PC-3 (cell line): ENCODE measurements at regions not wholly inside any gene's neighbourhood (a gene's known extent, or its start where the extent isn't known, plus 50 kb on each side); places are given as distances from the start of the nearest gene placed in this dataset.

Experiments
- ATAC-seq: fragments of 200-7000 bp; cut with Tn5 transposase; 2 replicates; pipeline ENCODE4 v1.9.1; 2020; ENCODE audit warnings: mild to moderate bottlenecking, moderate library complexity
- BruUV-seq: library from RNA; stranded (reverse); fragments of 400-500 nt; replicated peaks from 2 replicates; lab custom pipeline; 2021; lab: Mats Ljungman, UMichigan
- CTCF ChIA-PET: fragments of 300-600 bp; sonication (Branson Sonifier 250); formaldehyde crosslinking; loops from one replicate; lab custom pipeline; 2022; ENCODE audit warnings: antibody characterized with exemption; lab: Charles Lee
- POLR2A ChIA-PET: fragments of 300-600 bp; sonication (Branson Sonifier 250); formaldehyde crosslinking; loops from one replicate; lab custom pipeline; 2022; ENCODE audit warnings: antibody characterized with exemption; ENCODE audit not compliant: unreplicated experiment; lab: Charles Lee
- DNase-seq: peaks from one replicate; pipeline ENCODE4 v3.0.0-alpha.2; 2015
- H2AFZ ChIP-seq: fragments of 300-600 bp; sonication (generic); 2 replicates; pipeline ENCODE4 v1.6.0; 2016; ENCODE audit warnings: antibody characterized with exemption, low read length
- H3F3A ChIP-seq: fragments of 300-600 bp; sonication (generic); one replicate; pipeline ENCODE4 v1.6.0; 2017; ENCODE audit warnings: antibody characterized with exemption, low read length, control low read depth, mild to moderate bottlenecking; ENCODE audit not compliant: unreplicated experiment
- H3K27ac ChIP-seq: fragments of 300-600 bp; sonication (generic); 2 replicates; pipeline ENCODE4 v1.5.1; 2016; ENCODE audit warnings: mild to moderate bottlenecking, low read length
- H3K27me3 ChIP-seq: fragments of 300-600 bp; sonication (generic); 2 replicates; pipeline ENCODE4 v1.6.1; 2016; ENCODE audit warnings: low read length, mixed read lengths
- H3K36me3 ChIP-seq: fragments of 300-600 bp; sonication (generic); 2 replicates; pipeline ENCODE4 v1.6.1; 2016; ENCODE audit warnings: low read depth, mixed run types, low read length, mixed read lengths
- H3K4me1 ChIP-seq: fragments of 300-600 bp; sonication (generic); 2 replicates; pipeline ENCODE4 v1.5.1; 2016; ENCODE audit warnings: low read length; ENCODE audit not compliant: insufficient read depth
- H3K4me2 ChIP-seq: fragments of 300-600 bp; sonication (generic); 2 replicates; pipeline ENCODE4 v1.6.0; 2016; ENCODE audit warnings: low read length
- H3K4me3 ChIP-seq: fragments of 300-600 bp; sonication (generic); 2 replicates; pipeline ENCODE4 v1.5.1; 2016; ENCODE audit warnings: mild to moderate bottlenecking, low read length, mixed read lengths
- H3K79me2 ChIP-seq: fragments of 300-600 bp; sonication (generic); 2 replicates; pipeline ENCODE4 v1.6.1; 2017; ENCODE audit warnings: low read length, mixed read lengths
- H3K9ac ChIP-seq: fragments of 300-600 bp; sonication (generic); 2 replicates; pipeline ENCODE4 v1.6.0; 2016; ENCODE audit warnings: mild to moderate bottlenecking, low read length
- H3K9me2 ChIP-seq: fragments of 300-600 bp; sonication (generic); replicated peaks from 2 replicates; pipeline ENCODE4 v1.6.1; 2016; ENCODE audit warnings: mixed run types, low read length, mixed read lengths
- H3K9me3 ChIP-seq: fragments of 300-600 bp; sonication (generic); 2 replicates; pipeline ENCODE4 v1.6.1; 2016; ENCODE audit warnings: low read length, mixed read lengths
- H4K20me1 ChIP-seq: fragments of 300-600 bp; sonication (generic); 2 replicates; pipeline ENCODE4 v1.6.1; 2016; ENCODE audit warnings: low read length, mixed read lengths
- CTCF ChIP-seq: fragments of 300-600 bp; sonication (generic); conservative IDR thresholded peaks from 2 replicates; pipeline ENCODE4 v1.5.1; 2017; ENCODE audit warnings: antibody characterized with exemption, low read depth, mild to moderate bottlenecking, low read length
- EZH2 ChIP-seq: fragments of 300-600 bp; sonication (generic); IDR thresholded peaks from one replicate; pipeline ENCODE4 v1.6.1; 2017; ENCODE audit warnings: antibody characterized with exemption, mild to moderate bottlenecking, low read length; ENCODE audit not compliant: unreplicated experiment
- EZH2phosphoT487 ChIP-seq: fragments of 300-600 bp; sonication (generic); IDR thresholded peaks from 2 replicates; pipeline ENCODE4 v1.6.1; 2018; ENCODE audit warnings: mild to moderate bottlenecking, antibody characterized with exemption, low read length, borderline replicate concordance
- intact Hi-C: fragments of 100-400 bp; cut with micrococcal nuclease; formaldehyde crosslinking; loops from 2 replicates; pipeline ENCODE4 v1.9.0; 2023

DNA sequence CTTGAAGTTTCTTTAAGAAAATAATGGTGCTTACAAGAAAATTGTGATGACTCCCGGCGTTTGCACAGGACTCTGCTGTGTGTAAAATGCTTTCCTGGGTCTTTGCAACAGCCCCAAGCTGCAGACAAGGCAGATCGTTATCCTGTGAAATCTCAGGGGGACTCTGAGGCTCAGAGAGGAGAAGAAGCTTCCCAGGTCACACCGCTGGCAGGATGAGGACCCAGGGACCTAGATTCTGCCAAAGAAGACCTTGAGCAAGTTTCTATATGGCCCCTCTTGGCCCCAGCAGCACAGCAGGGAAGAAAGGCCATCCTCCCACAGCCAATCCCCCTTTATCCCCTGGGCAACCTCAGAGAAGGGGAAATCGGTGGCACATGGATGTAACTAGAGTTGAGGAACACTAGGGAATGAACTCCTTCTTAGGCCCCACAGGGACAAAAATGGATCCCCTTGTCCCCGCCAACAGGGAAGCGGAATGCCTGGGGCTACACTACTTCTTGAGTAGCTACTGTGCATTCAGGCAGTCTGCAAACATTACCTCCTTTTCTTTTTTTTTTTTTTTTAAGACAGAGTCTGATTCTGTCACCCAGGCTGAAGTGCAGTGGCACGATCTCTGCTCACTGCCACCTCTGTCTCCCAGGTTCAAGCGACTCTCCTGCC, 72.8 kb downstream of the CPN2 start:
- CTCF ChIA-PET = no interaction called here
- Histone ChIP-seq H3K36me3 (no peaks in the 10 kb centered on the region), H4K20me1 (no peaks in the 10 kb centered on the region), H3K9me2 (no peaks in the 10 kb centered on the region), H3K9ac (no peak overlapping the region), H3K27ac (no peak overlapping the region), H3K27me3 (no peaks in the 10 kb centered on the region), H3K4me1 (no peaks in the 10 kb centered on the region), H3K9me3 (no peaks in the 10 kb centered on the region), H3K4me3 (no peak overlapping the region), H3K4me2 (no peak overlapping the region), H3K79me2 (no peaks in the 10 kb centered on the region), H3F3A (no peaks in the 10 kb centered on the region), H2AFZ (no peak overlapping the region)
- DNase-seq (no peak), ATAC-seq (no peak)
- TF ChIP-seq CTCF = no peak
- TF ChIP-seq EZH2 = no peak
- TF ChIP-seq EZH2phosphoT487 = no peak
- intact Hi-C loops = loop anchor here (5.0 kb wide), 1 partner anchor 34 kb away; no protein-coding TSS in a partner anchor
- POLR2A ChIA-PET = interaction anchor here (0.6 kb wide), 1 partner anchor 117 kb away, joined by 9 read pairs; no protein-coding TSS in a partner anchor
- BruUV-seq = no TSS peak

- Histone ChIP-seq H3K36me3 (no peaks in the 10 kb centered on the region), H3K4me2 (no peak overlapping the region), H3K4me3 (no peak overlapping the region), H3K79me2 (no peaks in the 10 kb centered on the region), H3K9me3 (no peaks in the 10 kb centered on the region), H3K4me1 (no peaks in the 10 kb centered on the region), H2AFZ (no peak overlapping the region), H3K9ac (no peak overlapping the region), H3K27me3 (no peaks in the 10 kb centered on the region), H3K9me2 (no peaks in the 10 kb centered on the region), H3K27ac (no peak overlapping the region), H4K20me1 (no peaks in the 10 kb centered on the region), H3F3A (no peaks in the 10 kb centered on the region)
- TF ChIP-seq CTCF = no peak
- no peak for TF ChIP-seq EZH2
- intact Hi-C loops = loop anchor here (5.0 kb wide), 1 partner anchor 33 kb away; no protein-coding TSS in a partner anchor
- ATAC-seq (no peak), DNase-seq (no peak)
- ChIA-PET CTCF (no interaction called here), POLR2A (interaction anchor here (0.6 kb wide), 1 partner anchor 118 kb away, joined by 9 read pairs; no protein-coding TSS in a partner anchor)
- BruUV-seq = no TSS peak
Measured at GRCh38 chr3:194279101-194279500, 72.0 kb downstream of the CPN2 start.

DNA sequence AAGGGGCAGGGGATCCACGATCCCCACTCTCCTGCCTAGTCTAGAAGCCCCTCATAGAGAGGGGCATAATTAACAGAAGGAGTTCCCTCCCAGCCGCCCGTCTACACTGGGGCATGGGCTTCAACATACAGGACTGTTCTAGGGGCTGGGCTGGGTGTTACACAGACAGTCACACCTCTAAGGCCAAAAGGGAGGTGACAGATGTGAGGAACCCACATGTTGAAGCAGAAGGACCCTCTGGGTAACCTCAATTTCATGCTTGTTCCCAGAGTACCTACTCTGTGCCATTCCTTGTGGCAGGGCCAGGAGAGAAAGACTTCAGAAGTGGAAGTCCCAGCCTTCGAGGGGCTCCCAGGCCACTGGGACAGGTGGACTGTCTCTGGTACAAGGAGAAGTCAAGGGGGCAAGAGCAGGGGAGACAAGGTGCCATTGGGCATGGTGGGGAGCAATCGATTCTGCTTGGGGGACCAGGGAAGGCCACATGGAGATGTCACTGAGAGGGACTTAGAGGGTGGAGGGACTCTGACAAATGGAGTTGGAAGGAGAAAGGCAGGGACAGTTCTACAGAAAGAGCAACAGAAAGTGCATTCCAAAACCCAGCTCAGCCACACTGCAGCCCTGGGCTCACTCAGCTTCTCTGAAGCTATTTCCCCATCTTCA, 71.3 kb downstream of the CPN2 start:
- intact Hi-C loops = loop anchor here (5.0 kb wide), 1 partner anchor 32 kb away; no protein-coding TSS in a partner anchor
- no TSS peak for BruUV-seq
- H2AFZ ChIP-seq = no peak overlapping the region
- no peaks in the 10 kb centered on the region for H3K9me3 ChIP-seq
- H3K9ac ChIP-seq = no peak overlapping the region
- no peak for ATAC-seq
- H3K27ac ChIP-seq = no peak overlapping the region
- H3K4me2 ChIP-seq = no peak overlapping the region
- no peak overlapping the region for H3K4me3 ChIP-seq
- no peaks in the 10 kb centered on the region for H3K27me3 ChIP-seq
- CTCF ChIA-PET = no interaction called here
- H3F3A ChIP-seq = no peaks in the 10 kb centered on the region
- H3K9me2 ChIP-seq = no peaks in the 10 kb centered on the region
- DNase-seq = no peak
- no peaks in the 10 kb centered on the region for H3K36me3 ChIP-seq
- H4K20me1 ChIP-seq = no peaks in the 10 kb centered on the region
- H3K4me1 ChIP-seq = no peaks in the 10 kb centered on the region
- POLR2A ChIA-PET = no interaction called here
- no peak for TF ChIP-seq EZH2
- TF ChIP-seq CTCF = no peak
- TF ChIP-seq EZH2phosphoT487 = no peak
- H3K79me2 ChIP-seq = no peaks in the 10 kb centered on the region
